Glomerular endothelial cell (primary cell): ENCODE measurements at regions not wholly inside any gene's neighbourhood (a gene's known extent, or its start where the extent isn't known, plus 50 kb on each side); places are given as distances from the start of the nearest gene placed in this dataset.
"Not testable (repeated sequence)": the region's sequence is repeated elsewhere in the genome, so short reads cannot be mapped to it uniquely, and the experiment has no call there.

Source experiments
- DNase-seq: peaks from one replicate; pipeline ENCODE4 v3.0.0-alpha.2; 2011; ENCODE audit warnings: low read depth, low spot score; ENCODE audit errors: extremely low read depth

DNA sequence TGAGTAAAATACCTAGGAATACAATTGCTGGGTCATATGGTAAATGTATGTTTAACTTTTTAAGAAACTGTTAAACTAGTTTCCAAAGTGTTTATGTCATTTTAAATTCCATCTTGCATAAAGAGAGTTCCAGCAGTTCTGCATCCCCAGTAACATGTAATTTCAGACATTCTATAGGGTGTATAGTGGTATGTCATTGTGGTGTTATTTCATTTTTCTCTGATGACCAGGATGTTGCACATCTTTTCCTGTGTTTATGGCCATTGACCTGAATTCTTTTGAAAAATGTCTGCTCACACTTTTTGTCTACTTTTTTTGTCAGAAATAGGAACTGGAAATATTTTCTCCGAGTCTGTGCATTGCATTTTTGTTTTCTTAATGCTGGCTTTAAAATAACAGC lies 128.9 kb downstream of the TMEM200A start:
- no peak for DNase-seq

DNA sequence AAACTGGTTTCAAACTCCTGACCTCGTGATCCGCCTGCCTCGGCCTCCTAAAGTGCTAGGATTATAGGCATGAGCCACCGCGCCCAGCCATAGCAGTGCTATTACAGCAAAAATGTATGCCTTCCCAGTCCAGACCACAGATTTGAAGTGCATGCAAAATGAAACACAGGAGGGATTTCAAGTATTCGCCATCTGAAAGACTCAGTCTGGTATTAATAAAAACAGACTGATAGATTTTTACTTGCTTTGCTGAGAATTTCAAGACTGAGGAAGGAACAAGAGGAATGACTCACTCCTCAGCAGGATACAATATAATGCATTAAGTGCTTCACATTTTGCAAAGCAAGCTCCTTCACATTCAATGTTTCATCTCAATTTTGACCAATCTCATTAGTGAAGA lies 134.9 kb downstream of the TMEM200A start:
- DNase-seq, result no peak

DNA sequence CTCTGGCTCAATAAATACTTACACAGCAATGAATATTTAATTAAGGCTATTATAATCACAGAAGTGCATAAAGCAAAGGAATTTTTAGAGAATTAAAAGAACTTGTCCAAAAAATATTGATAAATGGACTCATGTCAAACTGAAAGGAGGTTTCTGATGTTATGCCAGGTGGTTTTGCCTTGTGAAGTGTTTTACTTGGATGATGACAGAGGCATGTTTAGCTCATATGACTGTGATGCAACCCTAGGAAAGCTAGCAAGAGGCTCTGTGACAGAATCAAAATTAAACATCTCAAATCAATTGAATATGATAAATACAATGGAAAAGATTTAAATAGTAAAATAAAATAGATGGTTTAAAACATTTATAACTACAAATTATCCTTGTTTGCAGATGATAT lies 137.3 kb downstream of the TMEM200A start:
- no peak for DNase-seq

DNA sequence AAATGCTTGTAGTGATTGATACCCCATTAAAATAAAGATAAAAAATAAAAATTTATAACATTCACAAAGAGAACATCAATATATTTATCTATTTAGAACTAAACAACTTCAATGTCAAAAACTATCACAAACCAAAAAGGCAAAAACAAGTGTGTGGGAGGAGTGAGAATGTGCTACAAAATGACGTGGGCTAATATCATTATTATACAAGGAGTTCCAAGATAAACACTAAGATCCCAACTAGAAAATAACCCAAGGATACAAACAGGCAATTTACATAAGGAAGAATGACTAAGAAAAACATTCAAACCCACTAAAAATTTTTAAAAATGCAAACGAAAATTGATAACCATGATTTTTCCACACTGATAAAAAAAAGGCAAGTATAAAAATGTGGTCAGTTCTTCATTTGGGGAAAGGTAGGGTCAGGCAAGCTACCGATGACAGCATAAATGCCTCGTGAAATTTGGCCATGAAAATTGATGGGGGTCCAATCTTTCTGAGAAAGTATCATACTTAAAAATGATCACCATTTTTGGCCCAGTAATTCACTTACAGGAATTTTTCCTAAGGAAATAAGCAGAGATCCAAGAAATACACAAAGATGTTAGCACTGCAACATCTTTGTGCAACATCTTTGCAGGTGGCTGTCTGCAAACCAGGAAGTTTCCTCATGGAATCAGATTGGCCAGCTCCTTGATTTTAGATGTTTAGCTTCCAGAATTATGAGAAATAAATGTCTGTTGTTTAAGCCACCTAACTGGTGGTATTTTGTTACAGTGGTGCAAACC lies 140.2 kb downstream of the TMEM200A start:
- DNase-seq, result no peak

DNA sequence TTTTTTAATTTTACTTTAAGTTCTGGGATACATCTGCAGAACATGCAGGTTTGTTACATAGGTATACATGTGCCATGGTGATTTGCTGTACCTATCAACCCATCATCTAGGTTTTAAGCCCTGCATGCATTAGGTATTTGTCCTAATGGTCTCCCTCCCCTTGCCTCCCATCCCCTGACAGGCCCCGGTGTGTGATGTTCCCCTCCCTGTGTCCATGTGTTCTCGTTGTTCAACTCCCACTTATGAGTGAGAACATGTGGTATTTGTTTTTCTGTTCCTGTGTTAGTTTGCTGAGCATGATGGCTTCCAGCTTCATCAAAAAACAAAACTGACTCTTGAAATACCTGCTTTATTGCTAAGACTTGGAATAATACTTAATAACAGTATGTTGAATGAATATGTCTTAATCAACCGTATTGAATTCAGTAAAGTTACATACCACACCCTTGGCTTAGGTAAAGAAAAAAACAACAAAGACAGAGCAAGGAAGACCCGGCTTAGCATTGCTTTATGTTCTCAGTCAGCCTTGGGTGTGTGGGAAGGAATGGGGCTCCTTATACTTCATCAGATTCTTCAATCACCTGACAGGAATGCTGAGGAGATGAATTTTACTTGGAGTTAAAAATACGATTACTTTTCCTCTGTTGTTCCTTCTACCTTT lies 141.3 kb downstream of the TMEM200A start:
- DNase-seq, result not testable (repeated sequence)

DNA sequence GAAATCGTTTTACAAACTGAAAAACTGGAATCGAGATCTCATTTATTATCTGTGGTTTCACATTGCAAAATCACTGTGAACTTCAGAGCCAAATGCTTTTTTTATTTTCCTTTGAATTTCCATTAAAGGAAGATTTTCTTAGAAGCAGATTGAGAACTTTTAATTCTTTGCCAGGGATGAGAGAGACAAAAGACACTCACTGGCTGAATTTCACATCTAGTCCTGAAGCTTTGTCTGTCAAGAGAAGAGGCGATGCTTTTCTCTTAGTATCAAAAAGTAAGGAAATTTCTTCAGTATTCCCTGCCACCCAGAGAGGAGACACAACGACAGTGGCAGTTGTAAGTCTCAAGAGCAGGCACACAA lies 141.8 kb downstream of the TMEM200A start:
- no peak for DNase-seq

DNA sequence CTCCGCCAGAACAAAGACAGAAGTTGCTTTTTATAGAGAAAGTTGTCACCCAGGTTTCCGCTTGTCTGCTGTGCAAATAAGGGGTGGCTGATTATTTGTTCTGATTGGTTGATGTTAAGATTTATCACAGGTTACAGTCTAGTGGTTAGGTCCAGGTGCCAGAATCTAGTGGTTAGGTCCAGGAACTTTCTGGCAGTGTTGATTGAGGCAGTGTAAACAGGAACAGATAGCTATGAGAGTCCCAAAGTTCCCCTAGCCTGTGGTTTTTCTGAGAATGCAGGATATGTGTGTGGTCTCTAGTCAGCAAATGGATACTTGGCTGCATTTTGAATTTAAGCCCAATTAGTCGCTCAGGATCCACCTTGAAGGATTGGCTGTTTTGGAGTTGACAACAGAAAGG lies 148.0 kb downstream of the TMEM200A start:
- DNase-seq, result no peak

DNA sequence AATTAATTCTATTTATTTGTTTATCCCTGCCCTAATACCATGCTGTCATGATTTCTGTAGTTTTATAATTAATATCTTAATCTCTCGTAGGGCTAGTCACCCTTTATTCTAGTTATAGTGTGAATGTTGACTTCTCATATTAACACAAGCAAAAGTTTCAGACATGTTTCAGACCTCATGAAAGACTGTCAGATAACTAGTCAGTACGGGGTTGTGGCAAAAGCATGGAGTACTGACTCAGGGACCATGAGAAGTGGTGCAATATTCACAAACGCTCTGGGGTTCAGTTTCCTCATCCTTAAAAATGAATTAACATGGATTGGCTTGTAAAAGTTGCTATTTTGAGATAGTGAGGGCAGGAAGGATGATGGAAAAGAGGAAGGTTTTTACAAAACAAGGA lies 148.9 kb downstream of the TMEM200A start:
- no peak for DNase-seq

DNA sequence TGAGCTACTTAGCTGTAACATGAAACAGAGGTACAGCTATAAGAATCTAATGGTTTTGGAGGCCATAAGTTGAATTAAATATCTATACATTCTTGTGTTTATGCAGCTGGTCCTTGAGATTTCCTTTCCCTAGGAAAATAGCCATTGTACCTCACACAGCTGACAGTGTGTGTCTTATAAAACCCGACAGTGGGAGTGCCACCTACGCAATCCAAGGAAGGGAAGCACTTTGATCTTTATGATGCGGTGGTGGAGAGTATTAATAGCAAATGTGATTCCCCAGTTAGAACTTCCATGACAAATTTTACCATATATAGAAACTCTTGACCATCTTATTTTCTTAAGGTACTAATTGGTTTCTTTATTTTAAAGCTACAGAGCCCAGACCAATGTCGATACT lies 149.5 kb downstream of the TMEM200A start:
- DNase-seq, result no peak

DNA sequence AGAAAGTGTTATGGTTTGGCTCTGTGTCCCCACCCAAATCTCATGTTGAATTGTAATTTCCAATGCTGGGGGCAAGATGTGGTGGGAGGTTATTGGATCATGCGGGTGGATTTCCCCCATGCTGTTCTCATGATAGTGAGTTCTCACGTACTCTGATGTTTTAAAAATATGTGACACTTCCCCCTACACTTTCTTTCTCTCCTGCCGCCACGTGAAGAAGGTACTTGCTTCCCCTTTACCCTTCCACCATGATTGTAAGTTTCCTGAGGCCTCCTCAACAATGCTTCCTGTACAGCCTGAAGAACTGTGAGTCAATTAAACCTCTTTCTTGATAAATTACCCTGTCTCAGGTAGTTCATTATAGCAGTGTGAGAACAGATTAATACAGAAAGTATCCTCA lies 150.8 kb downstream of the TMEM200A start:
- DNase-seq, result no peak

DNA sequence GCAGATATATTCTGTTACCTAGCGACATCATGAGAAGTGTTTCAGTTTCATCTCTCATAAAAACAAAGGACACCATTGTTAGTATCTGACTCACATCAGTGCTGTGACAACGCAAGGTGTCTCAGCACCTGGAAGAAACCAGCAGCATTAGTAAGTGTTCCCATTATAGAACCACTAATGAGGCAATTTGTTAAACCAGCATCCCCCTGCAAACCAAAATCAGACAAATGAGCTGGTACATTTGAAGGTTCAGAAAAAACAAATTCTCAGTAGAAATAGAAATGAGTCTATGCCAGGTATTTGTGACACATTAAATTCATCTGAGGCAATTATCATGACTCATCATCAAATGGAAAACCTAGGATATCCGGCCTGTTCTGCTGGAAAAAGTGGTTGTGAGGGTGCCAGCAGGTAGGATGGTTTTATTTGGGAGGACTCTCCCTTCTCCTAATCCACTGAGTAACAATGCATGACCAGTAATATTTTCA lies 151.7 kb downstream of the TMEM200A start:
- DNase-seq, result no peak

DNA sequence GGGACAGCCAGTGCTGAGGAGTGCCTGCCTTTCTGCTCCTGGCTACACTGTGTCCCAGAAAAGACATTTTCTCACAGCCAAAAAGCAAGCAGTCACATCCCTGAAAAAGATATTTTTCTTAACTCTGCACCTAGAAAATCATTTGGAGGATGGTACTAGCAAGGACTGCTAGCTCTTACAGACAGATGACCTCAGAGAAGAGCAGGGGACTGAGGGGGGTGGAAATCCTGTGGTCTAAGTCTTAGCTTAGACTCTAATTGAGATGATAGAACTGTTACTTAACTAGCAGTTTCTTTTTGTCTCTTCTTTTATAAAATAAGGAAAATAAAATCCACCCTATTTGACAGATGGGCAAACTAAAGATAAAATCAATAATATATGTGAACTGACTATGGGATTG lies 152.8 kb downstream of the TMEM200A start:
- no peak for DNase-seq

DNA sequence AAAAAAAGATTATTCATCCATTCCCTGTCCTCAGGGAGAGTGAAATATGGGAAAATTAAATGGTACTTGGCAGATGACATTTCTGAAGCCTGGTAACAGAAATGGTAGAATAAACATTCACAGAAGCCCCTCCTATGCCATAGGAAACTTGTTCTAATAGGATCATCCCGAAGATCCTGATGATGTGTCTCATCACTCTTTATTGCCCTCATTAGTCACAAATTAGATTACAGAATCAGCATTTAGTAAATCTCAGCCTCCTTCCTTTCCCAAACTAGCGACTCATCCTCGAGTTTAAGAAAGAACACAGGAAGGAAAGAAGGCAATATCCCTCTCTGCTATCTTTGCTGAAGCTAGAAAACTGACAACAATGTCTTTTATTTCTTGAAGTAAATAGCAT lies 154.4 kb downstream of the TMEM200A start:
- DNase-seq, result no peak

DNA sequence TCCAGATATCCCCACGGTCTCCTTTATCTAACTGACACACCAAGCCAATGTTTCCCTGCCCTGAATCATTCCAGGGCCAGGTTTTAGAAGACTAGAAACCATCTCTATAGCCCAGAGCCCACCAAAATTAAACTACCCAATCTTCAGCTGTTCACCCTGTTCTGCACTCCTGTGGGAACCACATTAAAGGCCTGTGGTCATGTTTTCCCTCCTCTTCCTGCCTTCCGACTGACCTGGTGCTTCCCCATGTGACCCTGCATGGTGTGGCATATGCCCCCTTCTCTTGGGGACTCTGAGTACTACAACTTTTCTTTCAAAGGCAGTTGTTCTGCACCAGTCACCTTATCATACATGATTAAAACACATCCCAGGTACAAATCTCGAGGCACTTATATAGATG lies 155.0 kb downstream of the TMEM200A start:
- DNase-seq, result no peak

DNA sequence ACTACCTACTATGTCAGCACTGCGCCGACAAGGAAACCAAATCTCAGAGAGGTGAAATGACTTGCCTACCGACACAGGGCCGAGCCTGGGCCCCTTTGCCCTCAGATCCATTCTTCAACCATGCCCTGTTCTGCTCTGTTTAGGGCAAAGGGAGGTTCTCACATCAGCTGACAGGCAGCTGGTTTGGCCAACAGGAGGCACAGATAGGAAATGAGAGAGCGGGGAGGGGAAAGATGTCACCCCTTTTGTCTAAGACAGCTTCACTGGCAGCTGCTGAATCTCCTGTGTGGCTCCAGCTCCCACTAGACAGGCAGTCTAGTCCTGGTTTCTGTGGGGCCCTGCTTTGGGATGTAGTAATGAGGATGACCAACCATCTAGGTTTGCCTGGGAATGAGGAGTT lies 158.7 kb downstream of the TMEM200A start:
- DNase-seq, result no peak

DNA sequence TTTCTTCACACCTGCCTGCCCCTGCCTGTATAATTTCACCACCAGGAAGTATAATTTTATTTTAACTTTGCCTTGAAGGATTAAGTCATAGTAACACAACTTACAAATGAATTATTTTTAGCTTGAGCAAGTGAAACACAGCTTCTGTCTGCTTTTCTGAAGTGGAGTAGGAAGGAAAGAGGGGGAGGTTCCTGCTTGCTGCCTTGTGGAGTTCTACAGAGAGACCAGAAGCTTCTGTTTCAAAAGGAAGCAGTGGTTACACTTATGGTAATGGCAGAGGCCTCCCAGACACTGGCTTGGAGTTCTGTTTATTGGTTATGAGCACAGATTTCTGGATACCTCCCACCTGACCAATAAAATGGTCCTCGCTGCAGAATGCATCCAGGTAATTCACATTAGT lies 159.6 kb downstream of the TMEM200A start:
- DNase-seq, result no peak

DNA sequence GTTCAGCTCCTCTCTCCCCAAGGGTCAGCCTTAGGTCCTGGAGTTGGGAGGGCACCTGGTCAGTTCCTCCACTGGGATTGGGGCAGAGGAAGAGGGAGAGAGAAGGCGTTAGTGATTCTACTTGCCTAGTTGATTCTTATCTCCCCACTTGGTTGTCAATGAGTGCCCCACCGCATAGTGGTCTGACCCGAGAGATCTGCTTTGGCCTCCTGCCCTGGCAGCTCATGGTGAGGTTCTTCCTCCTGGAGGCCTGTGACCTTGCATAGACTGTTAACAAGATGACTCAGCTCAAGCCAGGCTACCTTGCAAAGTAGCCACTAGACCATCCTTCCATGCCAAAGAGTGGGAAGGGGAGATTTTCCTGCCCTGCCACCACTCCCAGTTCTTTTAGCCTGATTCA lies 160.6 kb downstream of the TMEM200A start:
- no peak for DNase-seq

DNA sequence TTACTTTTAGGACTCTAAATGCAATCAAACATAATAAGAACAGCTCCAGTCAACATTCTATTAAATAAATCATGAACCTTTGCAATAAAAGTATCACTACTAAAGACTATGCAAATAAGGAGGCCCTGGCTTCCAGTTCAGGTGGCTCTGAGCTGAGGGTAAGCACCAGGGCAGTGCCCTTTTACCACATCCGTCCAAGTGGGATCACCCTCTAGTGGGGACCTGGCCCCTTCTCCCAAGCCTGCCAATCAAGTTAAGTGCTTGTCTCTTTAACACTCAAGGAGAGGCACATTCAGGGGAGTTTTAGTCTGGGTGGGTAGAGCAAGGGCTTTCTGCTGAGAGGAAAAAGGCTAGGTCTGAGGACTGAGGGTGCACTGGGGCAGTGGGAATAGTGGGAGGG lies 161.4 kb downstream of the TMEM200A start:
- DNase-seq, result no peak

DNA sequence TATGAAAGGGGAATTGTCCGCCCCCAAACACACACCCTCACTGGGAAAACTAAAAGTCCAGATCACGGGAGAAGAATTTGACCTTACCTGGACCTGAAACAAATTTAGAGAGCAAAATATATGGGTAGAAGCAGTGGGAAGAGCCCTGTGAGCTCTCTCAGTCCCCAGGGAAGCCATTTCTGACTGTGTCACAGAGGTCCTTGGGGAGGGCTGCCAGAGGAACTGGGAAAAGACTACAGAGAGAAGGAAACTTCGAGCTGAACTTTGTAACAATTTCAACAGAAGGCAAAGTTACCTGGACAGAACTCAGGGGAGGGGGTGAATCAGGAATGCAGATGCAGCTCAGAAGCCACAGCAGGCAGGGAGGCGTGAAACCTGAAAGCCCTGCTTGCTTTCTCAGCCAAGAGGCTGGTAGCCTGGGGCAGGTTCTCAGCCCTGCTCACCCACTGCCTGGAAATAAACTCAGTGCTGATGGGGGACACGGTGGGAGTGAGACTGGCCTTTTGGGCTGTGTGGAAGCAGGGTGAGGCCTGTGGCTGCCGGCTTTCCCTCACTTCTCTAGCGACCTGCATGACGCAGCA lies 163.8 kb downstream of the TMEM200A start:
- no peak for DNase-seq

DNA sequence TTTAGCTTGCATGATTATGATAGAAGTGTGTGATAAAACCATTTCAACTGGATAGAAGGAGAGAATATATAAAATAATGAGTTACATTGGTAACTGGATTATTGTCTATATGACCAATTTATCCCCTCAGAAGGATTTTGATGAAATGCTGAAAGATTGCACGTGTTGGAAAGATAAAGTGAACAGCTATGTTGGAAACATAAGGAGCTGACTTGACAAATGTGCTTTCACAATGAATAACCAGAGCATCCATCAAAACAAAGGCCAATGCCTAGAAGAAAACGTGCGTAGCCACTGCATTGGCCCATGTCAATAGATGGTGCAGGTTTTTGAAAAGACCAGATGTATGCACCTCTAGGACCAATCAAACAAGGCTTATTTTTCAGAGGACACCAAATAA lies 168.8 kb downstream of the TMEM200A start:
- no peak for DNase-seq

DNA sequence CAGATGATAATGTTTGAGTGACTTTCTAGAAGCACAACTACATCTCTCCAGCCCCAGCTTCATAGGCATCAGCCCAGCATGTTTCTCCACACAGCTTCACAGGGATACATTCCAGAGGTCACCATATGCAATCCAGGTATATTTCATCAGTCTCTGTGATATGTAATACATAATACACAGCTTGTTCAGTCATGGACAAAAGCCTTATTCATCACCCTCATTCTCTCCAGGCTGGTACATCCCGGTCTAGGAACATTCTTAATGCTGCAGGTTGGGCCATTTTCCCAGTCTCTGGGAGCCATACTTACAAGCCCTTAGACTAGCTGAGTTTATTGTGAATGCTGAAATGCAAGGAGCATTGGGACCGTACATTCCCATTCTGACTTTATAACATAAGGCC lies 169.4 kb downstream of the TMEM200A start:
- no peak for DNase-seq

DNA sequence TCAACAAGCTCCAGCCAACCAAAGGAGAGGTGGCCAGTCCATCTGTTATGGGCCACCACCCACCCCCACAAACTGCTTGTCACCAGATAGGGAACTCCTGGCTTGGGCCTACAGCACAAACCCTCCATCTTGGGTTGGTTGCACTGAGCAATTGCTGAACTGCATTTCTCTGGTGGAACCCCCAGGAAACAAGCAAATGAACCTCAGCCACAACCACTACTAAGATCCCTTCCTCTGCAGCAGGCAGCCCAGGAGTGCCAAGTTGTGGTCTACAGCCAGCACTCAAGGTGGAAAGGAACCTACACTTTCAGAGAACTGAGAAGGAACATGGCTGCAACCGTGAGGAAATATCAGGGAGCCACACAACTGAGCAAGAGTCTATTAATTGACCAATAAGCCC lies 171.6 kb downstream of the TMEM200A start:
- DNase-seq, result no peak
